Loucy (cell line): ENCODE measurements at regions not wholly inside any gene's neighbourhood (a gene's known extent, or its start where the extent isn't known, plus 50 kb on each side); places are given as distances from the start of the nearest gene placed in this dataset.

Experiments used
- H2AFZ ChIP-seq: fragments of 200-600 bp; sonication (generic); 2 replicates; pipeline ENCODE4 v1.6.0; 2016; ENCODE audit warnings: antibody characterized with exemption, mild to moderate bottlenecking, low read length, moderate library complexity
- H3F3A ChIP-seq: fragments of 200-600 bp; 2 replicates; pipeline ENCODE4 v1.6.0; 2016; ENCODE audit warnings: antibody characterized with exemption, low read depth, mild to moderate bottlenecking
- H3K27me3 ChIP-seq: fragments of 200-600 bp; sonication (generic); 2 replicates; pipeline ENCODE4 v1.6.1; 2014; ENCODE audit warnings: low read length, mild to moderate bottlenecking; ENCODE audit not compliant: insufficient read depth, poor library complexity, severe bottlenecking
- H3K36me3 ChIP-seq: fragments of 200-600 bp; sonication (generic); 2 replicates; pipeline ENCODE4 v1.6.1; 2016; ENCODE audit warnings: low read length; ENCODE audit not compliant: insufficient read depth
- H3K4me1 ChIP-seq: fragments of 200-600 bp; sonication (generic); 2 replicates; pipeline ENCODE4 v1.5.1; 2014; ENCODE audit warnings: low read length, mild to moderate bottlenecking; ENCODE audit not compliant: insufficient read depth, poor library complexity, severe bottlenecking
- H3K4me2 ChIP-seq: fragments of 200-600 bp; sonication (generic); 2 replicates; pipeline ENCODE4 v1.6.0; 2014; ENCODE audit warnings: antibody characterized with exemption, low read length, low read depth, mild to moderate bottlenecking; ENCODE audit not compliant: poor library complexity, severe bottlenecking
- H3K4me3 ChIP-seq: fragments of 200-600 bp; sonication (generic); 2 replicates; pipeline ENCODE4 v1.5.1; 2014; ENCODE audit warnings: low read length, mild to moderate bottlenecking, mixed read lengths; ENCODE audit not compliant: poor library complexity, severe bottlenecking
- H3K79me2 ChIP-seq: fragments of 200-600 bp; sonication (generic); 2 replicates; pipeline ENCODE4 v1.6.1; 2014; ENCODE audit warnings: low read length; ENCODE audit not compliant: insufficient read depth
- H3K9ac ChIP-seq: fragments of 200-600 bp; sonication (generic); 2 replicates; pipeline ENCODE4 v1.6.0; 2014; ENCODE audit warnings: mild to moderate bottlenecking, low read depth, low read length, moderate library complexity; ENCODE audit not compliant: poor library complexity, severe bottlenecking
- H3K9me2 ChIP-seq: fragments of 200-600 bp; sonication (generic); replicated peaks from 2 replicates; pipeline ENCODE4 v1.6.1; 2016; ENCODE audit warnings: low read depth, low read length, mixed read lengths
- H3K9me3 ChIP-seq: fragments of 200-600 bp; sonication (generic); 2 replicates; pipeline ENCODE4 v1.6.1; 2014; ENCODE audit warnings: mild to moderate bottlenecking, antibody characterized with exemption, low read length, low read depth; ENCODE audit not compliant: insufficient read depth
- H4K20me1 ChIP-seq: fragments of 200-600 bp; sonication (generic); 2 replicates; pipeline ENCODE4 v1.6.0; 2014; ENCODE audit warnings: antibody characterized with exemption, low read length, mild to moderate bottlenecking; ENCODE audit not compliant: insufficient read depth, poor library complexity, severe bottlenecking
- CTCF ChIP-seq: fragments of 200-600 bp; sonication (generic); conservative IDR thresholded peaks from 2 replicates; pipeline ENCODE4 v1.5.1; 2014; ENCODE audit warnings: mild to moderate bottlenecking, antibody characterized with exemption, low read length
- EZH2phosphoT487 ChIP-seq: fragments of 200-600 bp; IDR thresholded peaks from 2 replicates; pipeline ENCODE4 v1.6.1; 2018; ENCODE audit warnings: antibody characterized with exemption, mild to moderate bottlenecking, moderate library complexity, borderline replicate concordance

- no peaks in the 10 kb centered on the region for H3K36me3 ChIP-seq
- H3K79me2 ChIP-seq: no peaks in the 10 kb centered on the region
- no peaks in the 10 kb centered on the region for H3K4me1 ChIP-seq
- H3K9me3 ChIP-seq: no peaks in the 10 kb centered on the region
- H3K27me3 ChIP-seq: no peaks in the 10 kb centered on the region
- H2AFZ ChIP-seq: no peak overlapping the region
- no peaks in the 10 kb centered on the region for H3K9me2 ChIP-seq
- no peaks in the 10 kb centered on the region for H4K20me1 ChIP-seq
- no peak overlapping the region for H3K4me3 ChIP-seq
- TF ChIP-seq CTCF: no peak
- TF ChIP-seq EZH2phosphoT487: no peak
- no peak overlapping the region for H3K4me2 ChIP-seq
- no peaks in the 10 kb centered on the region for H3F3A ChIP-seq
- no peak overlapping the region for H3K9ac ChIP-seq
Observed at GRCh38 chr22:26889802-26890201, 232.4 kb downstream of the MIAT start.

- TF ChIP-seq EZH2phosphoT487: no peak
- no peak for TF ChIP-seq CTCF
- H3F3A ChIP-seq: no peaks in the 10 kb centered on the region
- no peaks in the 10 kb centered on the region for H3K9me3 ChIP-seq
- no peaks in the 10 kb centered on the region for H3K27me3 ChIP-seq
- no peak overlapping the region for H3K9ac ChIP-seq
- H3K4me2 ChIP-seq: no peak overlapping the region
- H3K9me2 ChIP-seq: no peaks in the 10 kb centered on the region
- no peaks in the 10 kb centered on the region for H3K4me1 ChIP-seq
- no peaks in the 10 kb centered on the region for H3K79me2 ChIP-seq
- no peak overlapping the region for H3K4me3 ChIP-seq
- no peak overlapping the region for H2AFZ ChIP-seq
- H4K20me1 ChIP-seq: no peaks in the 10 kb centered on the region
- no peaks in the 10 kb centered on the region for H3K36me3 ChIP-seq
Observed at GRCh38 chr22:26890870-26891269, 233.5 kb downstream of the MIAT start.

- Histone ChIP-seq H3K9me2 (no peaks in the 10 kb centered on the region), H3K27me3 (no peaks in the 10 kb centered on the region), H3K4me3 (no peak overlapping the region), H4K20me1 (no peaks in the 10 kb centered on the region), H3F3A (no peaks in the 10 kb centered on the region), H3K79me2 (no peaks in the 10 kb centered on the region), H3K36me3 (no peaks in the 10 kb centered on the region), H3K4me1 (no peaks in the 10 kb centered on the region), H3K9ac (no peak overlapping the region), H2AFZ (no peak overlapping the region), H3K9me3 (no peaks in the 10 kb centered on the region), H3K4me2 (no peak overlapping the region)
- no peak for TF ChIP-seq EZH2phosphoT487
- TF ChIP-seq CTCF: no peak
Observed at GRCh38 chr22:26891429-26891828, 234.0 kb downstream of the MIAT start.
